C4-2B (cell line): ENCODE measurements at regions not wholly inside any gene's neighbourhood (a gene's known extent, or its start where the extent isn't known, plus 50 kb on each side); places are given as distances from the start of the nearest gene placed in this dataset.

ENCODE experiments used
- CTCF ChIP-seq: fragments of 450-650 bp; conservative IDR thresholded peaks from 2 replicates; pipeline ENCODE4 v1.5.1; 2017; ENCODE audit warnings: mild to moderate bottlenecking
- ZFX ChIP-seq: fragments of 450-650 bp; IDR thresholded peaks from 2 replicates; pipeline ENCODE4 v1.6.1; 2017

- TF ChIP-seq CTCF (no peak), ZFX (no peak)
Measured at GRCh38 chr3:135618123-135618522, 347.4 kb upstream of the PPP2R3A start.
